ENCODE measurements at regions not wholly inside any gene's neighbourhood (a gene's known extent, or its start where the extent isn't known, plus 50 kb on each side); places are given as distances from the start of the nearest gene placed in this dataset.

GRCh38 chr9:106074006-106074405 lies 379.7 kb downstream of the TMEM38B start:
- Histone ChIP-seq H3K27ac (no peak overlapping the region), H3K4me2 (no peak overlapping the region), H3K4me1 (ENCODE audit: insufficient read depth) (no peaks in the 10 kb centered on the region), H2AFZ (no peak overlapping the region), H3K36me3 (replicated peaks; ENCODE audit: insufficient read depth, low read depth) (no peaks in the 10 kb centered on the region), H3K9me2 (replicated peaks; ENCODE audit: insufficient read depth) (no peaks in the 10 kb centered on the region), H3K9me3 (ENCODE audit: low read depth) (no peaks in the 10 kb centered on the region), H4K20me1 (ENCODE audit: insufficient read depth, poor library complexity, severe bottlenecking) (no peaks in the 10 kb centered on the region), H3K4me3 (no peak overlapping the region), H3K79me2 (no peaks in the 10 kb centered on the region), H3K27me3 (no peaks in the 10 kb centered on the region)
- 78% methylated on average over 1 of the region's 1 CpG for WGBS (ENCODE audit: low lambda C conversion rate, missing lambda C conversion rate)
- no peak for DNase-seq (ENCODE audit: low spot score)
- TF ChIP-seq, protein P1, sequence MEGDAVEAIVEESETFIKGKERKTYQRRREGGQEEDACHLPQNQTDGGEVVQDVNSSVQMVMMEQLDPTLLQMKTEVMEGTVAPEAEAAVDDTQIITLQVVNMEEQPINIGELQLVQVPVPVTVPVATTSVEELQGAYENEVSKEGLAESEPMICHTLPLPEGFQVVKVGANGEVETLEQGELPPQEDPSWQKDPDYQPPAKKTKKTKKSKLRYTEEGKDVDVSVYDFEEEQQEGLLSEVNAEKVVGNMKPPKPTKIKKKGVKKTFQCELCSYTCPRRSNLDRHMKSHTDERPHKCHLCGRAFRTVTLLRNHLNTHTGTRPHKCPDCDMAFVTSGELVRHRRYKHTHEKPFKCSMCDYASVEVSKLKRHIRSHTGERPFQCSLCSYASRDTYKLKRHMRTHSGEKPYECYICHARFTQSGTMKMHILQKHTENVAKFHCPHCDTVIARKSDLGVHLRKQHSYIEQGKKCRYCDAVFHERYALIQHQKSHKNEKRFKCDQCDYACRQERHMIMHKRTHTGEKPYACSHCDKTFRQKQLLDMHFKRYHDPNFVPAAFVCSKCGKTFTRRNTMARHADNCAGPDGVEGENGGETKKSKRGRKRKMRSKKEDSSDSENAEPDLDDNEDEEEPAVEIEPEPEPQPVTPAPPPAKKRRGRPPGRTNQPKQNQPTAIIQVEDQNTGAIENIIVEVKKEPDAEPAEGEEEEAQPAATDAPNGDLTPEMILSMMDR (IDR thresholded peaks at IDR 0.05; ENCODE audit: poor library complexity): no peak

DNA sequence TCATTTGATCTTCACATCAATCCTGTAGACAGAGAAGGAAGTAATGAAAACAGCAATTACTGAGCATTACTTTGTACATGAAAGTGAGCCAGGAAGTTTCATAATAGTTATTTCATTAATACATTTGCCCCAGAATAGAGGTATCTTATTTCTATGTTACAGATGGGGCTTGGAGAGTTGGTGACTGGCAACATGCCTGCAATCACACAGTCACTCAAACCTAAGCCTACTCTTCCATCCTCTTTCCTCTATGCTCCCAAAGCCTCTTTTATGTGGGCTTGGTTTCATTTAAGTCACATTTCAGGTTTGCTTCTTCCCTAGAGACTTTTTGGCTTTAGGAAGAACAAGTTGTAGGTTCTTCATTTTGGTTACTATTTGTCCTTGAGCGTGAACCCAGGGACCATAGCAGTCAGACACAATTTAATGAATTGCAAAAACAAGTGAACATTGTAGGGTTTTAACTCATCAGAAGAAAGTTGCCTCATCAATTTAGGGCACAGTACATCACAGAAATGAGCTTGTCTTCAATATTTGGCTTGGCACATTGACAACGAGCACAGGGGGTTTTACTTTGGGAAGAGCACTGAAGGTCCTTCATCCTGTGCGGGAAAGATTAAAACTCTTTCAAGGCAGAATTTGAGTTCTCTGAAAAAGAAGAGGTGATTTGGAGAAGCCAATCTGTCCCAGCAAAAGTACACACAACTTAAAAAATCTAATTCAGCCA lies 381.1 kb downstream of the TMEM38B start:
- DNase-seq (ENCODE audit: low spot score): no peak
- WGBS (ENCODE audit: low lambda C conversion rate, missing lambda C conversion rate): 89% methylated on average over 3 of the region's 3 CpGs
- Histone ChIP-seq H3K27ac (no peak overlapping the region), H3K4me2 (no peak overlapping the region), H3K36me3 (replicated peaks; ENCODE audit: insufficient read depth, low read depth) (no peaks in the 10 kb centered on the region), H4K20me1 (ENCODE audit: insufficient read depth, poor library complexity, severe bottlenecking) (no peaks in the 10 kb centered on the region), H2AFZ (no peak overlapping the region), H3K79me2 (no peaks in the 10 kb centered on the region), H3K9me3 (ENCODE audit: low read depth) (no peaks in the 10 kb centered on the region), H3K4me1 (ENCODE audit: insufficient read depth) (no peaks in the 10 kb centered on the region), H3K9me2 (replicated peaks; ENCODE audit: insufficient read depth) (no peaks in the 10 kb centered on the region), H3K27me3 (no peaks in the 10 kb centered on the region), H3K4me3 (no peak overlapping the region)
- TF ChIP-seq EZH2 (IDR thresholded peaks at IDR 0.05; ENCODE audit: borderline replicate concordance) (no peak), EZH2phosphoT487 (IDR thresholded peaks at IDR 0.05; ENCODE audit: low read depth, severe bottlenecking, unreplicated experiment) (no peak)
- TF ChIP-seq, protein P1 (IDR thresholded peaks at IDR 0.05; ENCODE audit: poor library complexity): no peak

- Histone ChIP-seq H3K79me2 (no peaks in the 10 kb centered on the region), H3K36me3 (replicated peaks; ENCODE audit: insufficient read depth, low read depth) (no peaks in the 10 kb centered on the region), H3K27me3 (no peaks in the 10 kb centered on the region), H3K4me1 (ENCODE audit: insufficient read depth) (no peaks in the 10 kb centered on the region), H3K9me3 (ENCODE audit: low read depth) (no peaks in the 10 kb centered on the region), H2AFZ (no peak overlapping the region), H3K9me2 (replicated peaks; ENCODE audit: insufficient read depth) (no peaks in the 10 kb centered on the region), H4K20me1 (ENCODE audit: insufficient read depth, poor library complexity, severe bottlenecking) (no peaks in the 10 kb centered on the region), H3K4me3 (no peak overlapping the region), H3K4me2 (no peak overlapping the region), H3K27ac (no peak overlapping the region)
- WGBS (ENCODE audit: low lambda C conversion rate, missing lambda C conversion rate): 81% methylated on average over 1 of the region's 1 CpG
- TF ChIP-seq, protein P1 (IDR thresholded peaks at IDR 0.05; ENCODE audit: poor library complexity): no peak
- TF ChIP-seq EZH2 (IDR thresholded peaks at IDR 0.05; ENCODE audit: borderline replicate concordance) (no peak), EZH2phosphoT487 (IDR thresholded peaks at IDR 0.05; ENCODE audit: low read depth, severe bottlenecking, unreplicated experiment) (no peak)
- DNase-seq (ENCODE audit: low spot score): no peak
Observed at GRCh38 chr9:106075960-106076327, 381.6 kb downstream of the TMEM38B start.

- no peaks in the 10 kb centered on the region for H4K20me1 ChIP-seq (ENCODE audit: insufficient read depth, poor library complexity, severe bottlenecking)
- H3K9me3 ChIP-seq (ENCODE audit: low read depth): no peaks in the 10 kb centered on the region
- no peaks in the 10 kb centered on the region for H3K36me3 ChIP-seq (replicated peaks; ENCODE audit: insufficient read depth, low read depth)
- no peak for DNase-seq (ENCODE audit: low spot score)
- no peak overlapping the region for H3K27ac ChIP-seq
- H3K4me3 ChIP-seq: no peak overlapping the region
- TF ChIP-seq EZH2 (IDR thresholded peaks at IDR 0.05; ENCODE audit: borderline replicate concordance) (no peak), EZH2phosphoT487 (IDR thresholded peaks at IDR 0.05; ENCODE audit: low read depth, severe bottlenecking, unreplicated experiment) (no peak)
- TF ChIP-seq, protein P1 (IDR thresholded peaks at IDR 0.05; ENCODE audit: poor library complexity): no peak
- no peaks in the 10 kb centered on the region for H3K9me2 ChIP-seq (replicated peaks; ENCODE audit: insufficient read depth)
- H3K4me2 ChIP-seq: no peak overlapping the region
- no peaks in the 10 kb centered on the region for H3K79me2 ChIP-seq
- 95% methylated on average over 1 of the region's 1 CpG for WGBS (ENCODE audit: low lambda C conversion rate, missing lambda C conversion rate)
- H2AFZ ChIP-seq: no peak overlapping the region
- H3K27me3 ChIP-seq: no peaks in the 10 kb centered on the region
- H3K4me1 ChIP-seq (ENCODE audit: insufficient read depth): no peaks in the 10 kb centered on the region
Observed at GRCh38 chr9:106076711-106077110, 382.4 kb downstream of the TMEM38B start.

Measured in hepatocyte (in vitro differentiated cells).